A549 (cell line): ENCODE measurements at regions not wholly inside any gene's neighbourhood (a gene's known extent, or its start where the extent isn't known, plus 50 kb on each side); places are given as distances from the start of the nearest gene placed in this dataset.

Source experiments
- ATAC-seq, 2 experiments: fragments of 200-7000 bp in 1 of 2; fragments of >200 bp in 1 of 2; cut with Nextera tagmentation in 1 of 2; cut with Tn5 transposase in 1 of 2; 3 replicates each; pipeline versions ENCODE4 v1.8.0 to v1.9.1; 2018 to 2020; ENCODE audit warnings: mild to moderate bottlenecking in 1 of 2, moderate library complexity in 1 of 2
- CTCF ChIA-PET: fragments of 300-600 bp; sonication (Branson Sonifier 250); formaldehyde crosslinking; extraction: SDS; loops from one replicate; lab custom pipeline; 2021; ENCODE audit warnings: antibody characterized with exemption, inconsistent platforms; lab: Yijun Ruan, JAX
- POLR2A ChIA-PET: fragments of 350-600 bp; formaldehyde crosslinking; extraction: SDS; loops from one replicate; lab custom pipeline; 2021; ENCODE audit warnings: antibody characterized with exemption, inconsistent platforms; lab: Yijun Ruan, JAX
- DNase-seq, 2 experiments: peaks; one replicate each; pipeline versions ENCODE4 v3.0.0 to v3.0.0-alpha.2; 2011 to 2016; ENCODE audit warnings: low read depth in 1 of 2, low spot score in 1 of 2
- FAIRE-seq: peaks from 2 replicates; lab custom pipeline; 2011; peaks lifted over from hg19 to GRCh38; lab: Jason Lieb, UNC
- H3K27ac ChIP-seq, 2 experiments: fragments of >200 bp; sonication (Bioruptor Twin); formaldehyde crosslinking; 3 replicates each; pipeline ENCODE4 v1.5.1; 2016 to 2017
- H3K4me1 ChIP-seq: fragments of >200 bp; sonication (Bioruptor Twin); formaldehyde crosslinking; 3 replicates; pipeline ENCODE4 v1.6.1; 2016
- H3K4me2 ChIP-seq: fragments of >200 bp; sonication (Bioruptor Twin); formaldehyde crosslinking; 3 replicates; pipeline ENCODE4 v1.6.1; 2016
- H3K4me3 ChIP-seq: fragments of >200 bp; sonication (Bioruptor Twin); formaldehyde crosslinking; 3 replicates; pipeline ENCODE4 v1.5.1; 2016
- H3K9me3 ChIP-seq: fragments of >200 bp; sonication (Bioruptor Twin); formaldehyde crosslinking; 3 replicates; pipeline ENCODE4 v1.6.1; 2016
- ATOH8 ChIP-seq: fragments of 250-450 bp; sonication (Bioruptor Pico); IDR thresholded peaks from 2 replicates; pipeline ENCODE4 v1.5.0; 2020; ENCODE audit warnings: low read depth, mild to moderate bottlenecking, moderate library complexity
- CBX2 ChIP-seq: fragments of 200-600 bp; sonication (generic); IDR thresholded peaks from 2 replicates; pipeline ENCODE4 v1.6.1; 2016; ENCODE audit warnings: low read depth, mild to moderate bottlenecking, borderline replicate concordance
- CBX8 ChIP-seq: fragments of 200-600 bp; sonication (generic); IDR thresholded peaks from 2 replicates; pipeline ENCODE4 v1.6.1; 2016
- CHD4 ChIP-seq: fragments of 200-600 bp; sonication (generic); IDR thresholded peaks from 2 replicates; pipeline ENCODE4 v1.6.1; 2016; ENCODE audit warnings: antibody characterized with exemption, mild to moderate bottlenecking, borderline replicate concordance
- E2F6 ChIP-seq: IDR thresholded peaks from 2 replicates; pipeline ENCODE4 v1.6.1; 2012; ENCODE audit warnings: low read depth, borderline replicate concordance
- ELK1 ChIP-seq: fragments of 150-350 bp; IDR thresholded peaks from 2 replicates; pipeline ENCODE4 v1.6.1; 2014; ENCODE audit warnings: low read depth, mild to moderate bottlenecking, low read length
- EP300 ChIP-seq, 2 experiments: fragments of >200 bp; sonication (Bioruptor Twin); formaldehyde crosslinking; IDR thresholded peaks; 2 replicates in 1 of 2; 3 replicates in 1 of 2; pipeline ENCODE4 v1.6.1; 2016 to 2017
- ESRRA ChIP-seq: fragments of 150-350 bp; IDR thresholded peaks from 2 replicates; pipeline ENCODE4 v1.6.1; 2014; ENCODE audit warnings: mild to moderate bottlenecking, low read length, borderline replicate concordance
- FOSL2 ChIP-seq, 2 experiments: fragments of 450-650 bp in 1 of 2; fragments of >200 bp in 1 of 2; sonication (Bioruptor Twin) in 1 of 2; formaldehyde crosslinking; IDR thresholded peaks; 2 replicates each; pipeline versions ENCODE4 v1.5.0 to v1.6.1; 2016 to 2020; ENCODE audit warnings: mild to moderate bottlenecking in 1 of 2, moderate library complexity in 1 of 2
- FOXS1 ChIP-seq: fragments of 250-450 bp; sonication (Bioruptor Pico); IDR thresholded peaks from 2 replicates; pipeline ENCODE4 v1.5.0; 2020; ENCODE audit warnings: mild to moderate bottlenecking, moderate library complexity
- GATA3 ChIP-seq: IDR thresholded peaks from 2 replicates; pipeline ENCODE4 v1.6.1; 2012; ENCODE audit warnings: borderline replicate concordance
- HOXA7 ChIP-seq: fragments of 250-450 bp; sonication (Bioruptor Pico); IDR thresholded peaks from 2 replicates; pipeline ENCODE4 v1.5.0; 2020; ENCODE audit warnings: mild to moderate bottlenecking, moderate library complexity
- HOXB5 ChIP-seq: fragments of 250-450 bp; sonication (Bioruptor Pico); IDR thresholded peaks from 2 replicates; pipeline ENCODE4 v1.5.0; 2020; ENCODE audit warnings: mild to moderate bottlenecking, moderate library complexity
- JUN ChIP-seq, 2 experiments: fragments of >200 bp; sonication (Bioruptor Twin); formaldehyde crosslinking; IDR thresholded peaks; 2 replicates in 1 of 2; 3 replicates in 1 of 2; pipeline ENCODE4 v1.6.1; 2016 to 2017
- JUNB ChIP-seq: fragments of >200 bp; sonication (Bioruptor Twin); formaldehyde crosslinking; IDR thresholded peaks from 2 replicates; pipeline ENCODE4 v1.6.1; 2016
- KDM5A ChIP-seq: fragments of 200-600 bp; sonication (generic); IDR thresholded peaks from 2 replicates; pipeline ENCODE4 v1.6.1; 2016; ENCODE audit warnings: antibody characterized with exemption, mild to moderate bottlenecking
- MAX ChIP-seq: IDR thresholded peaks from 2 replicates; pipeline ENCODE4 v1.6.1; 2012
- MYC ChIP-seq: IDR thresholded peaks from 2 replicates; pipeline ENCODE4 v1.6.1; 2012; ENCODE audit warnings: mild to moderate bottlenecking, inconsistent platforms, low read length, improper control_type of control experiment, borderline replicate concordance
- NR3C1 ChIP-seq: fragments of >200 bp; sonication (Bioruptor Twin); formaldehyde crosslinking; IDR thresholded peaks from 3 replicates; pipeline ENCODE4 v1.6.1; 2017
- POLR2AphosphoS2 ChIP-seq: conservative IDR thresholded peaks from 2 replicates; pipeline ENCODE4 v1.6.1; 2012; ENCODE audit warnings: low read length, improper control_type of control experiment, inconsistent platforms
- RAD21 ChIP-seq, 2 experiments: fragments of >200 bp in 1 of 2; sonication (Bioruptor Twin) in 1 of 2; formaldehyde crosslinking in 1 of 2; IDR thresholded peaks in 1 of 2; conservative IDR thresholded peaks in 1 of 2; 2 replicates in 1 of 2; 3 replicates in 1 of 2; pipeline ENCODE4 v1.6.1; 2012 to 2018; ENCODE audit warnings: inconsistent platforms in 1 of 2
- RFX5 ChIP-seq: fragments of 450-650 bp; IDR thresholded peaks from 2 replicates; pipeline ENCODE4 v1.7.1; 2014; ENCODE audit warnings: antibody characterized with exemption, mild to moderate bottlenecking, moderate library complexity
- SMC3 ChIP-seq: fragments of >200 bp; sonication (Bioruptor Twin); formaldehyde crosslinking; IDR thresholded peaks from 3 replicates; pipeline ENCODE4 v1.6.1; 2018; ENCODE audit warnings: inconsistent platforms
- TP53 ChIP-seq: fragments of 250-450 bp; sonication (Bioruptor Pico); IDR thresholded peaks from 2 replicates; pipeline ENCODE4 v1.5.0; 2021; ENCODE audit warnings: mild to moderate bottlenecking, moderate library complexity
- ZNF302 ChIP-seq: fragments of 250-450 bp; sonication (Bioruptor Pico); IDR thresholded peaks from 2 replicates; pipeline ENCODE4 v1.9.0; 2021; ENCODE audit warnings: inconsistent platforms, mild to moderate bottlenecking, moderate library complexity
- WGBS: methylation state at CpG from one replicate; pipeline ENCODE4 v1.1.6; 2017; ENCODE audit errors: missing lambda C conversion rate; 5-methylcytosine and 5-hydroxymethylcytosine counted together
- TF ChIP-seq, protein P1 (sequence below): IDR thresholded peaks from 2 replicates; pipeline ENCODE4 v1.6.1; 2012

DNA sequence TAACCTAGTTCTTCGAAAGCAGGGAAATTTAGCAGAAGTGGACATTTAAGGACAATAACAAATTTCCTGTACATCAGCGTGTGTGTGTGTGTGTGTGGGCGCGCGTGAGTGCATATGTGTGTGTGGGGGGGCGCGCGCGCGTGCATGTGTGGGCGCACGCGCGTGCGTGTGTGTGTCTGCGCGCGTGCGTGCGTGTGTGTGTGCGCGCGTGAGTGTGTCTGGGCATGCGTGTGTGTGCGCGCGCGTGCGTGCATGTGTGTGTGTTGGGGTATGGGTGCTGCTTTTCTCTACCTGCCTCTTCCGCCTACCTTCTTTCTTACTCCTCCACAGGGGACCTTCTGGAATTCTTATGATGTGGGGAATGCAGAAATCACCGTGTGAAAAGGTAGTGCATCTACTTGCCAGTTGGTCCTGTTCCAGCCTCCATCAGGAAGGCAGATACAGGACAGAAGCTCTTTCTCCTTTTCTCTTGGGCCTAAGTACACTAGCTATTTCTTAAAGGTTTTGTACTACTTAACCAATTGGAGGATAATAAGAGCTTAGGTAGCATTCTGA lies 165.4 kb upstream of the KCNK2 start:
- H3K4me1 ChIP-seq, result no peaks in the 10 kb centered on the region
- H3K9me3 ChIP-seq, result no peaks in the 10 kb centered on the region
- POLR2A ChIA-PET, result no interaction called here
- TF ChIP-seq HOXB5 (no peak), ESRRA (no peak), RAD21 (conservative IDR thresholded peaks at IDR 0.05 in 1 of 2, IDR thresholded peaks at IDR 0.05 in 1 of 2) (no peak)
- H3K4me2 ChIP-seq, result no peak overlapping the region
- CTCF ChIA-PET, result no interaction called here
- no peak overlapping the region for H3K4me3 ChIP-seq
- H3K27ac ChIP-seq, result no peak overlapping the region
- DNase-seq (no peak), ATAC-seq (no peak), FAIRE-seq (no peak)
- 82% methylated on average over 31 of the region's 31 CpGs for WGBS

GRCh38 chr1:214918745-214919144 lies 163.8 kb upstream of the KCNK2 start:
- ChIA-PET POLR2A (no interaction called here), CTCF (no interaction called here)
- H3K4me1 ChIP-seq, result no peaks in the 10 kb centered on the region

DNA sequence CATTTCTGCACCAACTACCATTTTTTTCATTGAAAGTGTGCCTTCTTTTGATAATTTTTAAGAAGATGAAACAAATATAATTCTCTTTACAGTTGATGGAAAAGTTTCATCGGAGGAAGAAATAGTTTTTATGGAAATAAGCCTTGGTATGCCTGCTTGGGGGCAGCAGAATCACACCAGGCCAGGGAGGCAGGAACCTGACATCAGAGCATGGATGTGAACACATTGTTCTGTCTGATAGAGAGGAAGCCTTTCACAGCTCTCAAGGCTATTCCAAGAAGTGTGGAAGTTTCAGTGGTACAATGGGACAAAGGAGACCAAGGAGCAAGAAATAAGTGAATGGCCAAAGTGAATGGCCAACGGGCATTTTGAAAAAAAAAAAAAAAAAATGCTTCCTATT lies 162.2 kb upstream of the KCNK2 start:
- H3K4me2 ChIP-seq, result no peak overlapping the region
- no peak for FAIRE-seq
- ChIA-PET POLR2A (no interaction called here), CTCF (no interaction called here)
- H3K27ac ChIP-seq, result no peak overlapping the region
- no peaks in the 10 kb centered on the region for H3K4me1 ChIP-seq
- WGBS, result 15% methylated on average over 2 of the region's 2 CpGs
- TF ChIP-seq POLR2AphosphoS2, result no peak
- no peak for TF ChIP-seq JUNB
- no peak for TF ChIP-seq CBX2
- TF ChIP-seq GATA3, result no peak
- TF ChIP-seq JUN (IDR thresholded peaks at IDR 0.05), result no peak
- no peak for TF ChIP-seq NR3C1
- TF ChIP-seq RFX5, result no peak
- TF ChIP-seq EP300 (IDR thresholded peaks at IDR 0.05), result no peak
- no peak for TF ChIP-seq ATOH8 (CRISPR knock-in tag)
- no peak for TF ChIP-seq FOXS1 (CRISPR knock-in tag)
- TF ChIP-seq TP53 (CRISPR knock-in tag), result no peak
- no peak for TF ChIP-seq FOSL2 (IDR thresholded peaks at IDR 0.05)
- no peak for TF ChIP-seq FOSL2 (CRISPR knock-in tag; IDR thresholded peaks at IDR 0.05)
- TF ChIP-seq CBX8, result no peak
- TF ChIP-seq MAX, result no peak
- TF ChIP-seq, all 56 proteins: peak for 0
- DNase-seq (no peak), ATAC-seq (no peak)
- H3K9me3 ChIP-seq, result no peaks in the 10 kb centered on the region
- H3K4me3 ChIP-seq, result no peak overlapping the region

More at GRCh38 chr1:214918745-214919144, 163.8 kb upstream of the KCNK2 start:
- ATAC-seq, result no peak
- TF ChIP-seq HOXA7 (CRISPR knock-in tag) (no peak), MYC (no peak), ELK1 (no peak), CBX2 (no peak), HOXB5 (no peak), CHD4 (no peak), SMC3 (no peak), ZNF302 (no peak), KDM5A (no peak), E2F6 (no peak)
- TF ChIP-seq, protein P1, sequence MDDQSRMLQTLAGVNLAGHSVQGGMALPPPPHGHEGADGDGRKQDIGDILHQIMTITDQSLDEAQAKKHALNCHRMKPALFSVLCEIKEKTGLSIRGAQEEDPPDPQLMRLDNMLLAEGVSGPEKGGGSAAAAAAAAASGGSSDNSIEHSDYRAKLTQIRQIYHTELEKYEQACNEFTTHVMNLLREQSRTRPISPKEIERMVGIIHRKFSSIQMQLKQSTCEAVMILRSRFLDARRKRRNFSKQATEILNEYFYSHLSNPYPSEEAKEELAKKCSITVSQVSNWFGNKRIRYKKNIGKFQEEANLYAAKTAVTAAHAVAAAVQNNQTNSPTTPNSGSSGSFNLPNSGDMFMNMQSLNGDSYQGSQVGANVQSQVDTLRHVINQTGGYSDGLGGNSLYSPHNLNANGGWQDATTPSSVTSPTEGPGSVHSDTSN, result no peak
- WGBS, result 23% methylated on average over 4 of the region's 4 CpGs
- DNase-seq, result no peak
- no peak overlapping the region for H3K4me2 ChIP-seq
- no peaks in the 10 kb centered on the region for H3K9me3 ChIP-seq
- no peak overlapping the region for H3K27ac ChIP-seq
- H3K4me3 ChIP-seq, result no peak overlapping the region
- FAIRE-seq, result no peak
